Posterior vena cava (tissue), 2 donors: ENCODE measurements at regions not wholly inside any gene's neighbourhood (a gene's known extent, or its start where the extent isn't known, plus 50 kb on each side); places are given as distances from the start of the nearest gene placed in this dataset.

Experiments
- DNase-seq: peaks from one replicate; pipeline ENCODE4 v3.0.0-alpha.2; 2020; ENCODE audit warnings: low spot score
- intact Hi-C, 2 donors: fragments of 100-400 bp; cut with DNase I; formaldehyde crosslinking; loops; one replicate each; pipeline versions ENCODE4 v1.14.1 to v1.14.2; 2022 to 2023
- donor health status: DM: yes; HTN: yes; CAD: no.
- donor health status: DM: yes; HTN: yes; CAD: no.

- intact Hi-C loops = no loop called here
These were observed 595.5 kb downstream of the INHBA start for GRCh38 chr7:41107330-41107937.

GRCh38 chr7:41104631-41105030, 598.3 kb downstream of the INHBA start:
- no peak for DNase-seq
- intact Hi-C loops = no loop called here

More at GRCh38 chr7:41107330-41107937, 595.5 kb downstream of the INHBA start:
- no peak for DNase-seq

DNA sequence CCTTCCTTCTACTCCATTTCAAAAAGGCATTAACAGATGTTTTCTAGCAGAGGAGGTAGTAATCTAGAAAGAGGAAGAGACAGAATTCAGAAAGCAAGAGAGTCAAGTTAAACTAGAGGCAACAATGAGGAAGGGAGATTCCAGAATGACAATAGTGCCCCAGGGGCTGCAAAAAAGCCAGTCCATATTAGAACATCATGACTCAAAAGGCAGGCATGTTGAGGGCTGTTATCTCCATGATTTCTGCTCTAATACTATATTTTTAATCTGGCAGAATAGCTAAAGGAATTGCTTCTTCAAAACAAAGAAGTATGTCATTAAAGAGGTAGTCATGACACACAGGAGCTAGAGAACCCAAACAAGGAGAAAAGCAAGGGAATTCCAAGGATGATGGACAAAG, 599.6 kb downstream of the INHBA start:
- intact Hi-C loops = no loop called here
- no peak for DNase-seq

DNA sequence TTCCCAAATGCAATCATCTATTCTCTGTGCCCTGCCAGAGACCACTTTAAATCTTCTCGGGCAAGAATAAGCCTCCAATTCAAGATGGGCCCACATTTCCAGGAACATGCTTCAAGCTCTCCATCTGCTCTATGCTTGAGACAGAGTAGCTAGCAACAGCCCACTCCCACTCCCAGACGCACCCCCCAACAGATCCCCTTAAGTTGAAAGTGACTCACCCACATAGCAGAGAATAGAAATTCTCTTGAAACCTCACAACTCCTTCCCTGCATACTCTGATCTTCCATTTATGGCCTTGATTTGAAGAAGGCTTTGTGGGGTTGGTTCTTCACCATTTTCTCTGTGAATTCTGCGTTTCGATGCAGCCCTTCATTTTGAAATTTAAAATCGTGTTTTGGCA, 604.0 kb downstream of the INHBA start:
- intact Hi-C loops = no loop called here
- DNase-seq = no peak

- intact Hi-C loops = no loop called here
- DNase-seq = no peak
These were observed 604.5 kb downstream of the INHBA start for GRCh38 chr7:41098402-41098801.

- no peak for DNase-seq
- intact Hi-C loops = no loop called here
These were observed 605.4 kb downstream of the INHBA start for GRCh38 chr7:41097501-41097900.

GRCh38 chr7:41096917-41097316, 606.0 kb downstream of the INHBA start:
- intact Hi-C loops = no loop called here
- no peak for DNase-seq

DNA sequence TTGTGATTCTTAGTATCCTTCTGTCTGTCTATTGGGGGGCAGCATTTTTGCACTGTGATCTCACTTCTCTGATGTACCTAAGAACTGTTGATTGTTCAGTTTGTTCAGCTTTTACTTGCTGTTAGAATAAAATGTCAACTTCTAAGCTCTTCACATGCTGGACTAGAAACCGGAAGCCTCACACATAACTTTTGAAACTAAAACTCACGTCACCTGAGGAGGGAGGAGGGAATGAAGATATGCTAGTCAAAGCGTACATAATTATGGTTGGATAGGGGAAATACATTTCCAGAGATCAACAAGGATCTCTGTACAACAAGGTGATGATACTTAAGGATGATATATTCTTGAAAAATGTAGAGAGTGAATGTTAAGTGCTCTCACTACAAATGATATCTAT, 609.7 kb downstream of the INHBA start:
- intact Hi-C loops = no loop called here
- DNase-seq = no peak

GRCh38 chr7:41085244-41085643, 617.6 kb downstream of the INHBA start:
- no peak for DNase-seq
- intact Hi-C loops = no loop called here

- intact Hi-C loops = no loop called here
- no peak for DNase-seq
These were observed 618.5 kb downstream of the INHBA start for GRCh38 chr7:41084381-41084780.

DNA sequence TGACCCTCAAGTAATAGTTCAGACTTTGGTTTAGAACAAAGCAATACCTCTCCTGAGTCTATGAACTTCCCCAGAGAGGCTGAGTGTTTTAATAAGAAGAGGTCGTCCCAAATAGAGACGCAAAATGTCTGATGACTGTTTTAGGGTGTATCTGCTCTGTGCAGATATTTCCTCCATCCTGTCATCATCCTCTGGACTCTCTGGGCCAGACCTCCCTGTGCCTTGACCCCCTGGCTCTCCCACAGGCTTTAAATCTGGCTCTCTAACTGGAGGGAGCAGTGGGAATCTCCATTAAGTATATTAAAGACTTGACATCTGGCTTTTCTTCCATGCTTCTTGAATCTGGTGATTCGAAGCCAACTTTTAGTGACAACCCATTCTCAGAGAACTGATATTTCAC, 633.3 kb downstream of the INHBA start:
- no peak for DNase-seq
- intact Hi-C loops = no loop called here

- DNase-seq = no peak
- intact Hi-C loops = no loop called here
These were observed 635.3 kb downstream of the INHBA start for GRCh38 chr7:41067576-41067975.

GRCh38 chr7:41065663-41066062, 637.2 kb downstream of the INHBA start:
- no peak for DNase-seq
- intact Hi-C loops = no loop called here

GRCh38 chr7:41063116-41063515, 639.8 kb downstream of the INHBA start:
- DNase-seq = no peak
- intact Hi-C loops = no loop called here

GRCh38 chr7:41060796-41061195, 642.1 kb downstream of the INHBA start:
- intact Hi-C loops = no loop called here
- no peak for DNase-seq

DNA sequence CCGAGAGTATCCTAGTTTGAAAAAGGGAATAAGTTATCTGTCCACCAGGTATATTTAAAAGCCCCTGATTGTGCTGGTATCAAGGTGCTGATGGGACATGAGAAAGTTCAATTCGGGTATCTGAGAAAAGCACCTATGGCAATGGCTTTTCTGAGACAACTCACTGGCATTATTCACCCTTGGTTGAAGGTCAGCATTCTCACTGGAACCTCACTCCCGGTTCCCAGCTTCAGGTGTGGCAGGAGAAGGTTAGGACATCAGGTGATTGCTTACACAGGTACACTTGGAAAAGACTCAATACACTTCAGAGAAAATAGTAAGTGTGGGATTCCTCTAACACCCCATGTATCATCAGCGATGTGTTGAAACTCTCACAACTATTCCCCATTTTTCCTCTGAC, 643.1 kb downstream of the INHBA start:
- intact Hi-C loops = no loop called here
- no peak for DNase-seq

DNA sequence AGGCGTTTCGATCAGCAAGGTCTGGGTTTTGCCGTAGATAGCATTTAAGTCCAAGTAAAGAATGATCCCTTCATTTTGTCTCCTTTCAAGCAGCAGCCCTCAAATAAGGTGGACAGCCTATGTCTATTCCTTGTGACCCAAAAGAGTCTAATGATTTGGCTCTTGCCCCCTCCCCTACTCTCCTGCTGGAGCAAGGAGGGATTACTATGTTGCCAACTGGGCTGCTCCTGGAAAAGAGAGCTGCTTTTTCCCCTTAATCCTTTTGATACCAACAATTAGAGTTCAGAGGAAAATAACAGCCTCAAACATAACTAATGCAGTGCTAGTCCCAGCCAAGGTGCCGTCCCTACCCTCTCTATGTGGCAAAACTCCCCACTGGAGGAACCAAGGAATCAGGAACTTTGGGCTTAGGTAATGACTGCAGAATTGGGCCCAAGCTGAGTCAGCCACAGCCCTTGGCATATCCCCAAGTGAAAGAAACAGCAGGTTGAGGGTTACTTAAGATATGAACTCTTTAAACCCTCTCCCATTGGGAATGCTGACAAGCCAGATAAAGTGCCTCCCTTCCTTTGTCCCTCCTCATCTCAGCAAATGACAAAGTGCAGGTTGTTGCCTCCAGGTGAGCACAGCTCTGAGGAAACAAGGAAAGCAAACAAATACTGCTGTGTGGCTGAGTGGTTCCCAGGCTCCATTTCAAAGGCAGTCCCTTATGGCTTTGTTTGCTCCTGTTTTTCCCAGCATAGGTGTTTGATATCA, 643.7 kb downstream of the INHBA start:
- no peak for DNase-seq
- intact Hi-C loops = no loop called here

- DNase-seq = no peak
- intact Hi-C loops = no loop called here
These were observed 647.8 kb downstream of the INHBA start for GRCh38 chr7:41054960-41055661.

DNA sequence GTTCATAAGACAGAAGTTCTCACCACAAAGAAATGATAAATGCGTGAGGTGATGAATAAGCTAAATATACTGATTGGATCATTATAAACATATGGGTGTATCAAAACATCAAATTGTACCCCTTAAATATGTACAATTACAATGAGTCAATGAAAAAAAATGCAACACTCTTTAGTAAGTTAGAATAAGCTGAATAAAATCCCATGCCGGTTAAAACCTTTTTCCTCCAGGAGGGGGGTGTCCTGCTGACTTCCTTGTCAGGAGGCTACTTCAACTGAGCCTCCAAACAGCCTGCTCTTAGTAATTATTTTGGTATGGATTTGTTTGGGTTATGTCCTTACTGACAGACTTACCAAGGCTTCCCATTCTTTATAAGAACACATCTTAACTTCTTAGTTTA, 649.1 kb downstream of the INHBA start:
- no peak for DNase-seq
- intact Hi-C loops = no loop called here

- intact Hi-C loops = no loop called here
These were observed 650.2 kb downstream of the INHBA start for GRCh38 chr7:41052736-41053135.

GRCh38 chr7:41052201-41052600, 650.7 kb downstream of the INHBA start:
- intact Hi-C loops = no loop called here
- DNase-seq = no peak

More at GRCh38 chr7:41052736-41053135, 650.2 kb downstream of the INHBA start:
- no peak for DNase-seq
